Left ventricle myocardium inferior (tissue), 1 donor: ENCODE measurements at regions not wholly inside any gene's neighbourhood (a gene's known extent, or its start where the extent isn't known, plus 50 kb on each side); places are given as distances from the start of the nearest gene placed in this dataset.

Experiments used
- DNase-seq: peaks from one replicate; pipeline ENCODE4 v3.0.0-alpha.2; 2020
- H3K27ac ChIP-seq: fragments of 200-600 bp; replicated peaks from 2 replicates; pipeline ENCODE4 v1.8.0; 2021
- H3K27me3 ChIP-seq: fragments of 200-600 bp; 2 replicates; pipeline ENCODE4 v1.8.0; 2021; ENCODE audit warnings: low read depth
- H3K36me3 ChIP-seq: fragments of 200-600 bp; 2 replicates; pipeline ENCODE4 v1.8.0; 2021
- H3K4me1 ChIP-seq: fragments of 200-600 bp; 2 replicates; pipeline ENCODE4 v1.8.0; 2021
- H3K4me3 ChIP-seq: fragments of 200-600 bp; 2 replicates; pipeline ENCODE4 v1.8.0; 2021; ENCODE audit warnings: mild to moderate bottlenecking, moderate library complexity
- H3K9me3 ChIP-seq: fragments of 200-600 bp; replicated peaks from 2 replicates; pipeline ENCODE4 v1.8.0; 2021
- intact Hi-C: fragments of 100-400 bp; cut with micrococcal nuclease; formaldehyde crosslinking; loops from one replicate; pipeline ENCODE4 v1.11.0; 2022
- TF ChIP-seq, protein P1 (sequence below): fragments of 200-600 bp; IDR thresholded peaks from 2 replicates; pipeline ENCODE4 v1.8.0; 2021; ENCODE audit warnings: antibody characterized with exemption, mild to moderate bottlenecking, borderline replicate concordance
- donor health status: DM: no; HTN: yes; CAD: no; lungs with severe emphysema.

DNA sequence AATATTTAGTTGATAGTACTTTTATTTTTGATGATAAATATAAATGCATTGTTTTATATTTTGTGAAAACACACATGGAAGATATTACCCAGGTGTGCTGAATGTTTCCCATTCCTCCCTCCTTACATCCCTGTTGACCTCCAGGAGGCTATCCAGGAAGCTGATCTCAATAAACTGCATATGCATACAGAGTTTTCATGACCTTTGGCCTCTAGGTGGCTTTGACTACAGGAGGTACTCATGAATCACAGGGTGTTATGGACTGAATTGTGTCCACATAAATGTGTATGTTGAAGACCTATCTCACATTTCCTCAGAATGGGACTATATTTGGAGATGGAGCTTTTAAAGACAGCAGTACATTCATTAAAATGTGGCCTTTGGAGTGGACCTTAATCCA, 914.9 kb upstream of the NCAM2 start:
- Histone ChIP-seq H3K9me3 (peaks cover 9% of the 10 kb centered on the region), H3K4me1 (no peaks in the 10 kb centered on the region), H3K27ac (no peak overlapping the region), H3K4me3 (no peak overlapping the region), H3K36me3 (no peaks in the 10 kb centered on the region), H3K27me3 (no peaks in the 10 kb centered on the region)
- TF ChIP-seq, protein P1, sequence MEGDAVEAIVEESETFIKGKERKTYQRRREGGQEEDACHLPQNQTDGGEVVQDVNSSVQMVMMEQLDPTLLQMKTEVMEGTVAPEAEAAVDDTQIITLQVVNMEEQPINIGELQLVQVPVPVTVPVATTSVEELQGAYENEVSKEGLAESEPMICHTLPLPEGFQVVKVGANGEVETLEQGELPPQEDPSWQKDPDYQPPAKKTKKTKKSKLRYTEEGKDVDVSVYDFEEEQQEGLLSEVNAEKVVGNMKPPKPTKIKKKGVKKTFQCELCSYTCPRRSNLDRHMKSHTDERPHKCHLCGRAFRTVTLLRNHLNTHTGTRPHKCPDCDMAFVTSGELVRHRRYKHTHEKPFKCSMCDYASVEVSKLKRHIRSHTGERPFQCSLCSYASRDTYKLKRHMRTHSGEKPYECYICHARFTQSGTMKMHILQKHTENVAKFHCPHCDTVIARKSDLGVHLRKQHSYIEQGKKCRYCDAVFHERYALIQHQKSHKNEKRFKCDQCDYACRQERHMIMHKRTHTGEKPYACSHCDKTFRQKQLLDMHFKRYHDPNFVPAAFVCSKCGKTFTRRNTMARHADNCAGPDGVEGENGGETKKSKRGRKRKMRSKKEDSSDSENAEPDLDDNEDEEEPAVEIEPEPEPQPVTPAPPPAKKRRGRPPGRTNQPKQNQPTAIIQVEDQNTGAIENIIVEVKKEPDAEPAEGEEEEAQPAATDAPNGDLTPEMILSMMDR, result no peak
- intact Hi-C loops, result no loop called here
- DNase-seq, result no peak

DNA sequence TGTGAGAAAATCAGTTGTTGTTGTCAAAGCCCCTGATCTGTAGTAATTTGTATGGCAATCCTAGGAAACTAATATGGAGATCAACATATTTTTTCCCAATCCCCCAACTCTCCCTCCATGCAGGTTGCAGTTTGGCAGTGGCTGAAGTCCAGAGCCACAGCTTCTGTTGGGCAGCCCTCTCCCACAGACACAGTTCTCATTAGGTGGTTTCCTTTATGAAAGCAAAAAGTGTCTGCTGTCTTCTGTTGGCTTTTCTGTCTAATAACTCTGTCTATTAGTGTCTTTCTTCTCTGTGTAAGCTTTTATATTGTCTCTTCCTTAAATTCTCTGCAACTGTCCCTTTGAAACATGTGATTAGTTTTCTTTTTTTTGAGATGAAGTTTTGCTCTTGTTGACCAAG, 914.3 kb upstream of the NCAM2 start:
- H3K27me3 ChIP-seq, result no peaks in the 10 kb centered on the region
- DNase-seq, result no peak
- H3K4me3 ChIP-seq, result no peak overlapping the region
- H3K9me3 ChIP-seq, result peaks cover 9% of the 10 kb centered on the region
- H3K4me1 ChIP-seq, result no peaks in the 10 kb centered on the region
- H3K27ac ChIP-seq, result no peak overlapping the region
- intact Hi-C loops, result no loop called here
- no peaks in the 10 kb centered on the region for H3K36me3 ChIP-seq
- TF ChIP-seq, protein P1, result no peak

DNA sequence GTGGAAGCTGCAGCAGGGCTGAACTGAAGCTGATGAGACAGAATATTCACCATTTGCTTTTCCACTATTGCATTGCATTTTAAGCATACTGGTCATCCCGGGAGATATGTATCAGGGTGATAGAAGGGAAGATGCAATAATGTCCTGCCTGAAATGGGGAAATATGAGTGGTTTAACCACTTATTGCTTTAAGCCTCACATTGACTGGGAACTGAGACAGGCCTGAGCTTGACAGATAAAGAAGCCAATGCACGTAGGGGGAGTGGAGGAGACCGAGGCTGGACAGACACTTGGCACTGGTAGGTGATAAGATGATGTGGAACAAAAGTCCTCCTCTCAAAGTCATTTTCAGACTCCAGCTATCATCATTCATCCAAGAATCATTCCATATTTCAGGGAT, 911.7 kb upstream of the NCAM2 start:
- Histone ChIP-seq H3K27ac (no peak overlapping the region), H3K4me1 (no peaks in the 10 kb centered on the region), H3K9me3 (peaks cover 9% of the 10 kb centered on the region), H3K36me3 (no peaks in the 10 kb centered on the region), H3K4me3 (no peak overlapping the region), H3K27me3 (no peaks in the 10 kb centered on the region)
- TF ChIP-seq, protein P1, result no peak
- intact Hi-C loops, result no loop called here
- no peak for DNase-seq

DNA sequence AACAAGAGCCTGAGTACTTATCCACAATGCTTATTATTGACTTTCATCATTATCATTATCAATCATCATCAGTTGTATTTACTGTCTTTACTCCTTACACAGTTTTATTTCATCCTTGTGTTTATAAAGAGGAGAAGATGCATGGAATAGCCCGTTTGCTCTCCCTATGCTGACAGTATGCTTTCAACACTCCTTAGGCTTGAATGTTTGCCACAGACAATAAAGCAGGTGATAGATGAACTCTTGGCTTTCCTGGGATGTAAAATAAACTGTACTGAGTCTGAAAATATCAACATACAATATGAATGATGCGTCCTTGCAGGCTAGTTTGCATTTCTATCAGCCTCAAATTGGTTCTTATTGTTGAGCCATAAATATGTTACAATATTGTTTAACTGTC, 891.8 kb upstream of the NCAM2 start:
- Histone ChIP-seq H3K4me1 (no peaks in the 10 kb centered on the region), H3K4me3 (no peak overlapping the region), H3K27ac (no peak overlapping the region), H3K9me3 (no peaks in the 10 kb centered on the region), H3K36me3 (no peaks in the 10 kb centered on the region), H3K27me3 (no peaks in the 10 kb centered on the region)
- no peak for DNase-seq
- TF ChIP-seq, protein P1, result no peak
- intact Hi-C loops, result no loop called here

DNA sequence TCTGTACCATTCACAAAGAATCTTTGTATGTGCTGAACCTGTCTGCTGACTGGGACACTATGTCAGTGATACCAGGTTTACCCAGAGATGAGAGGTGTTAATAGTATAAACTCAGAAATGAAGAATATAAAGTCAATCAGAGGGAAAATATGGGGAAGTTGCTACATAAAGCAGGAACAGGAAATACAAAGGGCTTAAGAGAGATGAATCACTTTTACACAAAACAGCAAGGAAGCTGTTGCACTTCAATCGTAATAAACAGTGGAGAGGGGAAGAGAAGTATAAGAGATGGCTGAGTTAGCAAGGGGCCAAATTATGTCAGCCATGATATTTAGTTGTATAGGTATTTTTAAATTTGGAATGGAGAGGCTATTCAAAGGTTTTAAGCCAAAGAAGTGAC, 890.2 kb upstream of the NCAM2 start:
- Histone ChIP-seq H3K27ac (no peak overlapping the region), H3K4me3 (no peak overlapping the region), H3K9me3 (peaks cover 11% of the 10 kb centered on the region), H3K36me3 (no peaks in the 10 kb centered on the region), H3K4me1 (no peaks in the 10 kb centered on the region), H3K27me3 (no peaks in the 10 kb centered on the region)
- intact Hi-C loops, result no loop called here
- TF ChIP-seq, protein P1, result no peak
- DNase-seq, result no peak

DNA sequence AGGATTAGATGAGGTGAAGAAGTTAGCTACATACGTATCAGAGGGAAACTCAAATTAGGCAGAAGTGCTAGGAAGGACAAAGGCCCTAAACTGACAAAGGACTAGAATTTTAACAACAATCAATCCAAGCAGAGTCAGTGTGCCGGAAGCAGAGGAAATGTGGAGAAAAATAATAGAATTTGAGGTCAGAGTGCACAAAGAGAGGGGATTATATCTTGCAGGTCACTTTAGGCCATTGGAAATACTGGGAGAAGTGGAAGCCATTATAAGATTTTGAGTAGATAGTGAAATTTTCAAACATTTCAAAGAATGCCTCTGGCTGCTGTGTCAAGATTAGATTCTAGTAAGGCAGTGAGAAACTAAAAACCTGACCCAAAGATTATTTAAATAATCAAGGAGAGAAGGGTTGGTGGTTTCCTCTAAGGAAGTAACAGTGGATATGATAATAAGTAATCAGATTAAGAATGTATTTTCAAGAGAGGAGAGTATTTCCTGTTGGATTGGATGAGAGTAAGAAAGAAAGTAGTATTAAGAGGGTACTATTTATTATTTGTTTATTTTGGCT, 889.2 kb upstream of the NCAM2 start:
- DNase-seq, result no peak
- H3K27ac ChIP-seq, result no peak overlapping the region
- no peaks in the 10 kb centered on the region for H3K4me1 ChIP-seq
- no peaks in the 10 kb centered on the region for H3K27me3 ChIP-seq
- intact Hi-C loops, result no loop called here
- TF ChIP-seq, protein P1, result no peak
- H3K9me3 ChIP-seq, result peaks cover 20% of the 10 kb centered on the region
- H3K36me3 ChIP-seq, result no peaks in the 10 kb centered on the region
- H3K4me3 ChIP-seq, result no peak overlapping the region
